ENCODE measurements at regions not wholly inside any gene's neighbourhood (a gene's known extent, or its start where the extent isn't known, plus 50 kb on each side); places are given as distances from the start of the nearest gene placed in this dataset.

DNA sequence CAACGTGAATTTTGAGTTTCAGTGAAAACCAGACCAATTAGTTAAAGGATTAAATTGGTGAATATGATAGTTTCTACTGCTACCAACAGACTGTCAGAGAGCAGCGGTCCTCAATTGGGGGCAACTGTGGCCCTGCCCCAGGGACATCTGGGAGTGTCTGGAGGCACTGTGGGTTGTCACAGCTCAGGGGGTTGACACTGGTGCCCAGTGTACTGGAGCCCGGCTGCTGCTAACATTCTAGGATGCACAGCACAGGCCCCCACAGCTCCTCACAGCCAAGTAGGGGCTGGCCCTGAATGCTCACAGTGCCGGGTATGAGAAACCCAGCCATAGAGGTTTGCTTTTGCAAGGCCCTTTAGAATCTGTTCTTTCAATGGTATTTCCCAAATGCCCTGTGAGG is 84.1 kb upstream of the CXCL12 start:
- Histone ChIP-seq H3K27me3 (no peaks in the 10 kb centered on the region), H3K9ac (no peak overlapping the region), H3K4me2 (no peak overlapping the region), H4K20me1 (no peaks in the 10 kb centered on the region), H3K27ac (no peak overlapping the region), H3K9me3 (replicated peaks in 1 of 11) (no peaks in the 10 kb centered on the region), H3K4me1 (peaks cover 0 to 33% (median 0%) of the 10 kb centered on the region in 10 experiments; a peak in 4 of 20 replicates), H3K4me3 (no peak overlapping the region), H3K36me3 (no peaks in the 10 kb centered on the region)
- no peak for TF ChIP-seq Cebpa-rat (IDR thresholded peaks at IDR 0.05)

- Histone ChIP-seq H3K4me3 (no peak overlapping the region), H4K20me1 (no peaks in the 10 kb centered on the region), H3K4me2 (no peak overlapping the region), H3K27ac (no peak overlapping the region), H3K36me3 (no peaks in the 10 kb centered on the region), H3K9me3 (replicated peaks in 1 of 11) (no peaks in the 10 kb centered on the region), H3K27me3 (no peaks in the 10 kb centered on the region), H3K9ac (no peak overlapping the region), H3K4me1 (peaks cover 0 to 15% (median 0%) of the 10 kb centered on the region in 10 experiments; a peak in 4 of 20 replicates)
- no peak for TF ChIP-seq Cebpa-rat (IDR thresholded peaks at IDR 0.05)
These were observed 85.9 kb upstream of the CXCL12 start for GRCh38 chr10:44470784-44471183.

GRCh38 chr10:44471410-44471809 is 86.5 kb upstream of the CXCL12 start:
- Histone ChIP-seq H3K27ac (no peak overlapping the region), H3K9ac (no peak overlapping the region), H3K36me3 (no peaks in the 10 kb centered on the region), H3K4me1 (peaks cover 0 to 9% (median 0%) of the 10 kb centered on the region in 10 experiments; a peak in 4 of 20 replicates), H3K4me2 (no peak overlapping the region), H3K27me3 (no peaks in the 10 kb centered on the region), H4K20me1 (no peaks in the 10 kb centered on the region), H3K4me3 (no peak overlapping the region), H3K9me3 (replicated peaks in 1 of 11) (no peaks in the 10 kb centered on the region)
- TF ChIP-seq Cebpa-rat (IDR thresholded peaks at IDR 0.05): no peak

GRCh38 chr10:44473146-44473545 is 88.2 kb upstream of the CXCL12 start:
- Histone ChIP-seq H3K9me3 (replicated peaks in 1 of 11) (no peaks in the 10 kb centered on the region), H3K27me3 (no peaks in the 10 kb centered on the region), H4K20me1 (no peaks in the 10 kb centered on the region), H3K9ac (no peak overlapping the region), H3K36me3 (no peaks in the 10 kb centered on the region), H3K4me2 (no peak overlapping the region), H3K4me3 (no peak overlapping the region), H3K27ac (no peak overlapping the region), H3K4me1 (peaks cover 0 to 13% (median 0%) of the 10 kb centered on the region in 10 experiments; a peak in 5 of 20 replicates)
- TF ChIP-seq Cebpa-rat (IDR thresholded peaks at IDR 0.05): no peak

GRCh38 chr10:44476409-44477045 is 91.6 kb upstream of the CXCL12 start:
- peaks cover 0 to 7% (median 6%) of the 10 kb centered on the region in 11 experiments; a peak in 7 of 22 replicates for H3K9me3 ChIP-seq (replicated peaks in 1 of 11)
- no peak overlapping the region for H3K4me3 ChIP-seq
- H3K36me3 ChIP-seq: no peaks in the 10 kb centered on the region
- H3K9ac ChIP-seq: no peak overlapping the region
- peaks cover 5 to 40% (median 8%) of the 10 kb centered on the region in 10 experiments; a peak in 16 of 20 replicates for H3K4me1 ChIP-seq
- H3K27me3 ChIP-seq: no peaks in the 10 kb centered on the region
- no peak for TF ChIP-seq Cebpa-rat (IDR thresholded peaks at IDR 0.05)
- H3K27ac ChIP-seq: no peak overlapping the region
- H4K20me1 ChIP-seq: no peaks in the 10 kb centered on the region
- 0 out of 22 replicates have a peak overlapping the region, but pooled peaks of 1 of the 11 experiments have one; percentile 33 for H3K4me2 ChIP-seq

DNA sequence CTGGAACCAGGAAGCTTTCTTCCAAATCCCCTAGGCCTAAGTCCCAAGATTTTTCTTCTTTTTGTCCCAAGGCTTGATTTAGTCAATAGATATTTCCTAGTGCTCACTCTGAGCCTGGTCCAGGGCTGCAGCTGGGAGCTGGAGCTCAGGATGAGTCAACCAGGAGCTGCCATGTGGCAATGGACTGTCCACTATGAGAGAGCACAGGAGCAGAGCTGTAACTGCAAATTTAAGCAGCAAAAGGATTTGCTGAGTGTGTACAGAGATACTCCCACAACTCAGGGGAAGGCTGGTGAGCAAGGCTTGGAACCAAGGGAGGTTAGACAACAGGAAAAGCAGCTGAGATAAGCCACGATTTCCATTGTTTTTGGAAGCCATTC is 92.1 kb upstream of the CXCL12 start:
- Histone ChIP-seq H3K36me3 (no peaks in the 10 kb centered on the region), H3K4me3 (no peak overlapping the region), H3K27ac (no peak overlapping the region), H3K27me3 (no peaks in the 10 kb centered on the region), H4K20me1 (no peaks in the 10 kb centered on the region), H3K4me2 (peak overlapping the region in 1 of 11 experiments; percentile 33; a peak in 1 of 22 replicates), H3K4me1 (peaks cover 5 to 40% (median 8%) of the 10 kb centered on the region in 10 experiments; a peak in 16 of 20 replicates), H3K9me3 (replicated peaks in 1 of 11) (peaks cover 0 to 7% (median 6%) of the 10 kb centered on the region in 11 experiments; a peak in 7 of 22 replicates), H3K9ac (no peak overlapping the region)
- no peak for TF ChIP-seq Cebpa-rat (IDR thresholded peaks at IDR 0.05)

- peak overlapping the region in 3 of 11 experiments; percentile 16 to 79 (median 78); a peak in 3 of 22 replicates for H3K4me2 ChIP-seq
- H3K27me3 ChIP-seq: no peaks in the 10 kb centered on the region
- TF ChIP-seq Cebpa-rat (IDR thresholded peaks at IDR 0.05): no peak
- peaks cover 5 to 40% (median 8%) of the 10 kb centered on the region in 10 experiments; a peak in 16 of 20 replicates for H3K4me1 ChIP-seq
- H3K36me3 ChIP-seq: no peaks in the 10 kb centered on the region
- H3K4me3 ChIP-seq: no peak overlapping the region
- peaks cover 0 to 7% (median 6%) of the 10 kb centered on the region in 11 experiments; a peak in 8 of 22 replicates for H3K9me3 ChIP-seq (replicated peaks in 1 of 11)
- no peak overlapping the region for H3K9ac ChIP-seq
- H4K20me1 ChIP-seq: no peaks in the 10 kb centered on the region
- H3K27ac ChIP-seq: no peak overlapping the region
These were observed 93.1 kb upstream of the CXCL12 start for GRCh38 chr10:44478040-44478439.

DNA sequence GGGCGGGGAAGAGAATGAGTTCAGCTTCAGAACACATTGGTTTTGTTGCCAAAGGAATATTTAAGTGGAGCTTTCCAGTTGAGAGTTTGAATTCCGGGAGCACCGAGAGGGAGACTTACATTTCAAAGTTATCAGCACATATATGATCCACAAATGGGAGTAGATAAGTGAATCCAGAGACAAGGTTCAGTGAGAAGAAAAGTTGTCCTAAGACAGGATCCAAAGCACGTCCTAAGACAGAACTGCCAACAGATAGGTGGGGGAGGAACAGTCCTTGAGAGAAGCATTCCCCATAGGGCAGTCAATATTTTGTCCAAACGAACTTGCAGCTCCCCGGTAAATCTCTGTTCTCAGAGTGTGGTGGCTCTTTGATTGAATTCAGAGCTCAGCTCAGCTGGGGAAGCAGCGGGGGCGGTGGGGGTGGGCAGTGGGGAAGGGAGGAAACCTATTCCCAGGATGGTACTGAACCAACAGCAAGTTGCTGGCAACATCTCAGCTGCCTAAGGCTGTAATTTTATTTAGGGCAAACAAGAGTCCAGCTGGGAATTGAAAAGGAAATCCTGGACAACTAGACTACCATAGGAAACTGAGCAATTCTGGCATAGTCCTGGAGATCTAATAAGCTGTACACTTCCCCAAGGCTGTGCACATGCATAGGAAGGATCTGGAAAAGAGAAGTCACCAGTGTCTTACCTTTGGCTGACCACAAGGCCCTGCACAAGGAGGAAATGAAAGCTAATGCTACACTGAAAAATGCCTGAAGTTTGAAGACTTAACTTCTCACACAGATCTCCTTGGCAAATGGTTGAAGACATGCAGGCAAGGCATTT is 94.2 kb upstream of the CXCL12 start:
- peak overlapping the region in 7 of 11 experiments; percentile 13 to 79 (median 36); a peak in 12 of 22 replicates for H3K4me2 ChIP-seq
- no peak overlapping the region for H3K9ac ChIP-seq
- H4K20me1 ChIP-seq: no peaks in the 10 kb centered on the region
- no peaks in the 10 kb centered on the region for H3K27me3 ChIP-seq
- no peak overlapping the region; a peak in 1 of 22 replicates for H3K27ac ChIP-seq
- peaks cover 0 to 7% (median 6%) of the 10 kb centered on the region in 11 experiments; a peak in 8 of 22 replicates for H3K9me3 ChIP-seq (replicated peaks in 1 of 11)
- peaks cover 5 to 40% (median 8%) of the 10 kb centered on the region in 10 experiments; a peak in 16 of 20 replicates for H3K4me1 ChIP-seq
- TF ChIP-seq Cebpa-rat (IDR thresholded peaks at IDR 0.05): no peak
- H3K36me3 ChIP-seq: no peaks in the 10 kb centered on the region
- H3K4me3 ChIP-seq: no peak overlapping the region

DNA sequence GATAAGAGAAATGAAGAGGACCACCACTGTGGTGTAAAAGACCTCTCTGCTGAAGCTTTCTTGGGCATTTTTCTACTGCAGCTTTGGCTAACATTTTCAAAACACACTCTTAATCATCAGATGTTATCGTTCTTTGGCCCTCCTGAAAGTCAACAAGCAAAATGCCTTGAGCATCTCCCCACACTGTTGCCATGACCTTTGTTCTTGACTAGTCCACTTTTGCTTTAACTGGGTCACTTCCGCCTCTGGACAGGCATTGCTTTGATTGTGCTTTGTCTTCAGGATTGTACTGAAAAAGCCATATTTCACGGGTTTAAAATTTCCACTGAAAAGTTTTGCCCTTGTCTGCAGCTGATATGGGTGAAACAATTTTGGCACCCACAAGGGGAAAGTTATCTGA is 107.8 kb upstream of the CXCL12 start:
- peaks cover 0 to 7% (median 0%) of the 10 kb centered on the region in 11 experiments; a peak in 2 of 22 replicates for H3K9me3 ChIP-seq (replicated peaks in 1 of 11)

More for the DNA sequence above, 107.8 kb upstream of the CXCL12 start:
- Histone ChIP-seq H3K4me2 (no peak overlapping the region), H3K9ac (no peak overlapping the region), H3K36me3 (no peaks in the 10 kb centered on the region), H3K27ac (no peak overlapping the region), H3K27me3 (no peaks in the 10 kb centered on the region), H3K4me3 (no peak overlapping the region), H4K20me1 (no peaks in the 10 kb centered on the region), H3K4me1 (no peaks in the 10 kb centered on the region)
- no peak for TF ChIP-seq Cebpa-rat (IDR thresholded peaks at IDR 0.05)
